AG04450 (cell line): ENCODE measurements at regions not wholly inside any gene's neighbourhood (a gene's known extent, or its start where the extent isn't known, plus 50 kb on each side); places are given as distances from the start of the nearest gene placed in this dataset.
"Not testable (repeated sequence)": the region's sequence is repeated elsewhere in the genome, so short reads cannot be mapped to it uniquely, and the experiment has no call there.

ENCODE experiments used
- CTCF ChIA-PET: fragments of 300-600, 350-600 bp; formaldehyde crosslinking; extraction: SDS; loops from one replicate; lab custom pipeline; 2022; ENCODE audit warnings: antibody characterized with exemption, inconsistent platforms; lab: Charles Lee
- POLR2A ChIA-PET: fragments of 350-600 bp; formaldehyde crosslinking; extraction: SDS; loops from one replicate; lab custom pipeline; 2021; ENCODE audit warnings: antibody characterized with exemption, inconsistent platforms; lab: Yijun Ruan, JAX
- DNase-seq: peaks from one replicate; pipeline ENCODE4 v3.0.0-alpha.2; 2011; ENCODE audit warnings: low read depth, low spot score
- H3K27ac ChIP-seq: one replicate; pipeline ENCODE4 v1.5.1; 2012; ENCODE audit warnings: low read depth, low read length, control low read depth
- H3K27me3 ChIP-seq: one replicate; pipeline ENCODE4 v1.6.0; 2012; ENCODE audit warnings: low read length; ENCODE audit not compliant: control insufficient read depth, insufficient read depth
- H3K4me3 ChIP-seq: 2 replicates; pipeline ENCODE4 v1.5.1; 2011; ENCODE audit warnings: mild to moderate bottlenecking, low read depth, low read length, control low read depth
- H3K9me3 ChIP-seq: 2 replicates; pipeline ENCODE4 v1.5.1; 2012; ENCODE audit warnings: low read length; ENCODE audit not compliant: control insufficient read depth, insufficient read depth
- TF ChIP-seq, protein P1 (sequence below): IDR thresholded peaks from 2 replicates; pipeline ENCODE4 v1.5.1; 2011; ENCODE audit warnings: low read depth, low read length, control low read depth, inconsistent platforms

DNA sequence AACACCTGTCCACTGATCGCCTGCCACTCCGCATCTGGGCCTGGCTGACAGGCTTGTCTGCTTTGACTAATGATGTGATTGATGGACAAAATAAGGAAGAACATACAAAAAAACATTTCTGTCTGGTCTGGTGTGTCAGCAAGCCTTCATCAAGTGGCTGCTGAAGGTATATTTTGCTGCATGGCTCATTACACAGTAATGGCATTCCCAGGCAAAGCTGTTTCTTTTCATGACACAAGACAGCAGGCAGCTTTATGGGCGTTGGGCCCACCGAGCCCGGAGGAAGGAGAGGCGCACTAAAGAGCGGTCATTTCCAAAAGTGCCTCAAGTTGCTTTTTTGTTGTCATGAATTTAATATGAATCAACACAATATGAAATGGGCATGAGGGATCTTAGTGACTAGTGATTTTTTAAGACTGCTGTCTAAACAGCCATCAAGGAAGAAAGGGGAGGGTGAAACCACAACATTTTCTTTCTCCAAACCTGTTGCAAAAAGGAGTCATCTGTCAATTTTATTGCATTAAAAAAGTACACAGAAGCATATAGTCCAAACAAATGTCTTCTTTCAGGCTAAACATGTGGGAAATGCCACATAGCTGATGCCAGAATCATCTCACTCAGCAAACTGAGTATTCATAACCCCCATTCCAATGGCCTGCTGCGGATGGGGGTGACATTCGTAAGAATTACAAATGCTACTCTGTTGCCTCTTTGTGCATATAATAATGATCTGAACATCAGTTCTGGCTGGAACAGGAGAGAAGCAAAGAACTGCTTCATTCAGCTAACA, 476.6 kb downstream of the ZNF536 start:
- CTCF ChIA-PET = interaction anchor here (0.6 kb wide), 1 partner anchor 819 kb away, joined by 3 read pairs; no protein-coding TSS in a partner anchor
- POLR2A ChIA-PET = no interaction called here
- DNase-seq = no peak

DNA sequence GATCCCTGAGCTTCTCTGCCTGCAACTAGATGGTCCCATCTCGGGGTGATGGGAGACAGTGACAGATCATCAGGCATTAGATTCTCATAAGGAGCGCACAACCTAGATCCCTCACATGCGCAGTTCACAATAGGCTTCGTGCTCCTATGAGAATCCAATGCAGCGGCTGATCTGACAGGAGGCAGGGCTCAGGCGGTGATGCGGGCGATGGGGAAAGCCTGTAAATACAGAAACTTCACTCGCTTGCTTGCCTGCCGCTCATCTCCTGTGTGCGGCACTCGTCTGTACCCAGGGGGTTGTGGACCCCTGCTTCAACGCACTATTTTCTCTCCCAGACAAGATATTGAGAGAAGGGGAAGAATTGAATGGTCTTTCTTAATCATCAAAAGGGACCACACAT, 473.9 kb downstream of the ZNF536 start:
- DNase-seq = no peak
- no peak overlapping the region for H3K4me3 ChIP-seq
- ChIA-PET POLR2A (no interaction called here), CTCF (no interaction called here)
- H3K9me3 ChIP-seq = no peaks in the 10 kb centered on the region
- TF ChIP-seq, protein P1, sequence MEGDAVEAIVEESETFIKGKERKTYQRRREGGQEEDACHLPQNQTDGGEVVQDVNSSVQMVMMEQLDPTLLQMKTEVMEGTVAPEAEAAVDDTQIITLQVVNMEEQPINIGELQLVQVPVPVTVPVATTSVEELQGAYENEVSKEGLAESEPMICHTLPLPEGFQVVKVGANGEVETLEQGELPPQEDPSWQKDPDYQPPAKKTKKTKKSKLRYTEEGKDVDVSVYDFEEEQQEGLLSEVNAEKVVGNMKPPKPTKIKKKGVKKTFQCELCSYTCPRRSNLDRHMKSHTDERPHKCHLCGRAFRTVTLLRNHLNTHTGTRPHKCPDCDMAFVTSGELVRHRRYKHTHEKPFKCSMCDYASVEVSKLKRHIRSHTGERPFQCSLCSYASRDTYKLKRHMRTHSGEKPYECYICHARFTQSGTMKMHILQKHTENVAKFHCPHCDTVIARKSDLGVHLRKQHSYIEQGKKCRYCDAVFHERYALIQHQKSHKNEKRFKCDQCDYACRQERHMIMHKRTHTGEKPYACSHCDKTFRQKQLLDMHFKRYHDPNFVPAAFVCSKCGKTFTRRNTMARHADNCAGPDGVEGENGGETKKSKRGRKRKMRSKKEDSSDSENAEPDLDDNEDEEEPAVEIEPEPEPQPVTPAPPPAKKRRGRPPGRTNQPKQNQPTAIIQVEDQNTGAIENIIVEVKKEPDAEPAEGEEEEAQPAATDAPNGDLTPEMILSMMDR = no peak
- H3K27ac ChIP-seq = no peak overlapping the region
- no peaks in the 10 kb centered on the region for H3K27me3 ChIP-seq

More for the DNA sequence above, 476.6 kb downstream of the ZNF536 start:
- TF ChIP-seq, protein P1 = no peak
- Histone ChIP-seq H3K4me3 (no peak overlapping the region), H3K9me3 (no peaks in the 10 kb centered on the region), H3K27ac (no peak overlapping the region), H3K27me3 (no peaks in the 10 kb centered on the region)

DNA sequence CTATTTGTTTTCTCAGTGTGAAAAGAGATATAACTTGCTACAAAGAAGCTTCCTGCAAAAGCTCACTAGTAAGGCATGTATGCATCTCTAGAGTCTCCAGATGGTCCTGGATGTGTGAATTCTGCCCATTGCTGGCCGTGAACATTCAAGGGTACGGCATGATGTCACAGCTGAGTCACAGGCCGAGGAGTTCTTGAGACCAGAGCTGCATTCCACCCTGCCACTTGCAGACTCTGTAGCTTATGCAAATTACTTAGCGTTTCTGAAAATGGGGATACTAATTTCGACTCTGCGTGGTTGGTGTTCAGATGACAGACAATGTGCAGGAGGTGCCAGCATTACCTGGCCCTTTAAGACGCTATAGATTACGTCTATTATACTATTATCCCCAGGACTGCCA, 470.7 kb downstream of the ZNF536 start:
- POLR2A ChIA-PET = no interaction called here
- no peaks in the 10 kb centered on the region for H3K9me3 ChIP-seq
- no peak for DNase-seq
- H3K27ac ChIP-seq = no peak overlapping the region
- no peaks in the 10 kb centered on the region for H3K27me3 ChIP-seq
- H3K4me3 ChIP-seq = no peak overlapping the region
- CTCF ChIA-PET = no interaction called here
- TF ChIP-seq, protein P1 = no peak

DNA sequence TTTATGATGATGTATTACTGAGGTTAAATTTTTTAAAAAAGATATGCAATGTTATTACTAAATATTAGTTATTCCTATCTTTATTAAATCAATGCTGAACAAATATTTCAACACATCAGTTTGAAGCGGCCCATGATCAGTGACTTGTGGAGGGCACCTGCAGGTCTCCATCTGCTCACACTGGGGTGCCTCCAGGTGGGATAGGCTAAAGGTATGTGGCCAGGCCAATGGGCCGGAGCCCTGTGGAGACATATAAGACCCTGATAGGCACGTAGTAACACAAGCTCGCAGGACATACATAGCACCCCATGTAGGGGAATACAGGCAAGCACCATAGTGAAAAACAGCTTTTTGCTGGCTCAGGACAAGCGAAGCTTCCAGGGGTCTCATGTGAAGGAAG, 469.8 kb downstream of the ZNF536 start:
- ChIA-PET CTCF (no interaction called here), POLR2A (no interaction called here)
- Histone ChIP-seq H3K27ac (no peak overlapping the region), H3K4me3 (no peak overlapping the region), H3K27me3 (no peaks in the 10 kb centered on the region), H3K9me3 (no peaks in the 10 kb centered on the region)
- TF ChIP-seq, protein P1 = no peak
- no peak for DNase-seq

DNA sequence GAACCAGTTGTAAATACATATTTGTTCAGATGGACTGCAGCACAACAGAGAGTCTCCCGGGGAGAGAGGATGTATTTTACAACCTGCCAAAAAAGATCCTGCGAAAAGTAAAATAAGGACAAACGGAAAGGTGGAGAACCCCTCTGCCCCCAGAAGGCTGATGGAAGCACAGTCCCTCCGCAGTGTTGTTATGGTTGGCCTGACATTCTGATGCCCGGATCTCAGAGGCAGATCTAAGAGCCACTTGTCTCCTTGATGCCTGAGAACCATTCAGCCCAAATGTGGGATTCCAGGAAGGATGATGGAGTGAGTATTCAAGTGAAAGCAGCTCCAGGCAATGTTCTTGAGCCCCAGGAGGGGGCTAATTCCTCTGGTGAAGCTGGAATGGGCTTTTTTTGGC, 458.7 kb downstream of the ZNF536 start:
- Histone ChIP-seq H3K4me3 (no peak overlapping the region), H3K27me3 (no peaks in the 10 kb centered on the region), H3K9me3 (no peaks in the 10 kb centered on the region), H3K27ac (no peak overlapping the region)
- ChIA-PET CTCF (no interaction called here), POLR2A (no interaction called here)
- no peak for DNase-seq
- TF ChIP-seq, protein P1 = no peak

DNA sequence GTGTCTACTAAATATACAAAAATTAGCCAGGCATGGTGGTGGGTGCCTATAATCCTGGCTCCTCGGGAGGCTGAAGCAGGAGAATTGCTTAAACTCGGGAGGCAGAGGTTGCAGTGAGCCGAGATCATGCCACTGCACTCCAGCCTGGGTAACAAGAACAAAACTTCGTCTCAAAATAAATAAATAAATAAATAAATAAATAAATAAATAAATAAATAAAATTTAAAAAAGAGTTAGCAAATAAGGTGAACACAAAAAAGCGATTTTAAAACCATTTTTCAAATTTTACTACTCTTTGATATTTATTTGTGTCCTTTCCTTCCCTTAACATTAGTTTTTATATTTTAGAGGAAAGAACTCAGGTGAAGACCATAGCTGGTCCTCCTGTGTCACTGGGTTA, 453.3 kb downstream of the ZNF536 start:
- CTCF ChIA-PET, H3K4me3 ChIP-seq, POLR2A ChIA-PET, H3K27ac ChIP-seq, H3K9me3 ChIP-seq, DNase-seq, H3K27me3 ChIP-seq: not testable (repeated sequence)
